ENCODE measurements at regions not wholly inside any gene's neighbourhood (a gene's known extent, or its start where the extent isn't known, plus 50 kb on each side); places are given as distances from the start of the nearest gene placed in this dataset.

DNA sequence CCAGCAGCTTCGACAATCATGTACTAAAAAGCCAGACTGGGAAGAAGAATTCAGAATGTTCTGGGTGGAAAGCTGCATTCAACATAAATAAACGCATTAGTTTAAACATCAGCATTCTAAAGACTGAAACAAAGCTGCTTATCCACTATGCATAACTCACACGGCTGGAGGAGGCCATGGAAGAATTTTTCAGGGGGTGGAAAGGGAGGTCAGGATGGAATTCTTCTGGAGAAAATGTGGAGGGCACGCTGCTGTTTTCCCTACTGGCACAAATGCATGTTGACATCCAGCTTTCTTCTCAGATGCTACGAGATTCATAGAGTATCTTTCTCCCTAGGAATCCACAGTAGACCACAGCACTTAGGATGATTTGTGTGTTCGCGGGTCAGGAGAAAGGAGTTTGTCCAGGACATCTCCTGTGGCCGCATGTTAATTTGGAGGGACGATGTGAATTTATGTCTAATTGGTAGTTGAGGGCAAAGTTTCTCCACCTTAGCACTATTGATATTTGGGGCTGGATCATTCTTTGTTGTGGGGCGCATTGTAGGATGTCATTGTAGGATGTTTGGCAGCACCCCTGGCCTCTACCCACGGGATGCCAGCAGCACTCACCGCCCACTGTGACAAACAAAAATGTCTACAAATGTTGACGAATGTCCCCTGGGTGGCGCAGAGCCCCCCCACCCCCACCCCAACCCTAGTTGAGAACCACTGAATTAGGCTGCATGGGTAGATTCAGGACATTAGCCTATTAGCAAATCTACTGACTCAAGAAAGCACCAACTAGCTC lies 86.5 kb upstream of the KAZN start:
- no peak for DNase-seq (ENCODE audit: low read depth, low spot score)
- POLR2A ChIA-PET: interaction anchor here (1.4 kb wide), 1 partner anchor 25 kb away, joined by 3 read pairs; no protein-coding TSS in a partner anchor
- no peak overlapping the region for H3K4me3 ChIP-seq (ENCODE audit: low read depth, low read length)
- TF ChIP-seq, protein P1, sequence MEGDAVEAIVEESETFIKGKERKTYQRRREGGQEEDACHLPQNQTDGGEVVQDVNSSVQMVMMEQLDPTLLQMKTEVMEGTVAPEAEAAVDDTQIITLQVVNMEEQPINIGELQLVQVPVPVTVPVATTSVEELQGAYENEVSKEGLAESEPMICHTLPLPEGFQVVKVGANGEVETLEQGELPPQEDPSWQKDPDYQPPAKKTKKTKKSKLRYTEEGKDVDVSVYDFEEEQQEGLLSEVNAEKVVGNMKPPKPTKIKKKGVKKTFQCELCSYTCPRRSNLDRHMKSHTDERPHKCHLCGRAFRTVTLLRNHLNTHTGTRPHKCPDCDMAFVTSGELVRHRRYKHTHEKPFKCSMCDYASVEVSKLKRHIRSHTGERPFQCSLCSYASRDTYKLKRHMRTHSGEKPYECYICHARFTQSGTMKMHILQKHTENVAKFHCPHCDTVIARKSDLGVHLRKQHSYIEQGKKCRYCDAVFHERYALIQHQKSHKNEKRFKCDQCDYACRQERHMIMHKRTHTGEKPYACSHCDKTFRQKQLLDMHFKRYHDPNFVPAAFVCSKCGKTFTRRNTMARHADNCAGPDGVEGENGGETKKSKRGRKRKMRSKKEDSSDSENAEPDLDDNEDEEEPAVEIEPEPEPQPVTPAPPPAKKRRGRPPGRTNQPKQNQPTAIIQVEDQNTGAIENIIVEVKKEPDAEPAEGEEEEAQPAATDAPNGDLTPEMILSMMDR (IDR thresholded peaks at IDR 0.05; ENCODE audit: insufficient read depth, low read length, missing control alignments): no peak
- CTCF ChIA-PET: no interaction called here

DNA sequence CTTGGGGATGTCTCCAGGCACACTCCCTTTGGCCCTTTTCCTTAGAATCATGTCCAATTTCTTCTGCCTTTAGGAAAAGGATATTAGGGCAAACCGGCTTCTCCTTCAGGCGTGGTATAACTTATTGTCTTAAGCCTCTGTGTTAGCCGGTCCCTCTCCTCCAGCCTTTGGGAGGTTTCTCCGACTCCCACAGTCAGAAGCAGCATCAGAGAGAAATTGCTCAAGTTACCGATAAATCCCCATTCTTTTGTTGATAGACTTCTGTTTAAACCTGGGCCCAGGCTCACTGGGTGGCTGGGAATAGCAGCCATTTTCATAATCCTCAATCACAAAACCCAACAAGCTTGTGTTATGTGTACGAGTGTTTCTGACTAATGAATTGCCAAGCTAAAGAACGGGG lies 85.4 kb upstream of the KAZN start:
- no peak for DNase-seq (ENCODE audit: low read depth, low spot score)
- ChIA-PET CTCF (no interaction called here), POLR2A (no interaction called here)
- TF ChIP-seq, protein P1 (IDR thresholded peaks at IDR 0.05; ENCODE audit: insufficient read depth, low read length, missing control alignments): no peak
- H3K4me3 ChIP-seq (ENCODE audit: low read depth, low read length): no peak overlapping the region

GRCh38 chr1:14514739-14515138 lies 83.7 kb upstream of the KAZN start:
- POLR2A ChIA-PET: no interaction called here
- TF ChIP-seq, protein P1 (IDR thresholded peaks at IDR 0.05; ENCODE audit: insufficient read depth, low read length, missing control alignments): no peak
- no peak for DNase-seq (ENCODE audit: low read depth, low spot score)
- H3K4me3 ChIP-seq (ENCODE audit: low read depth, low read length): no peak overlapping the region
- CTCF ChIA-PET: no interaction called here

GRCh38 chr1:14516974-14517840 lies 81.3 kb upstream of the KAZN start:
- DNase-seq (ENCODE audit: low read depth, low spot score): peak; percentile 14
- CTCF ChIA-PET: no interaction called here
- TF ChIP-seq, protein P1 (IDR thresholded peaks at IDR 0.05; ENCODE audit: insufficient read depth, low read length, missing control alignments): no peak
- no peak overlapping the region for H3K4me3 ChIP-seq (ENCODE audit: low read depth, low read length)
- POLR2A ChIA-PET: no interaction called here

- TF ChIP-seq, protein P1 (IDR thresholded peaks at IDR 0.05; ENCODE audit: insufficient read depth, low read length, missing control alignments): no peak
- no peak overlapping the region for H3K4me3 ChIP-seq (ENCODE audit: low read depth, low read length)
- POLR2A ChIA-PET: no interaction called here
- CTCF ChIA-PET: no interaction called here
- no peak for DNase-seq (ENCODE audit: low read depth, low spot score)
Measured at GRCh38 chr1:14517841-14518180, 80.7 kb upstream of the KAZN start.

- TF ChIP-seq, protein P1 (IDR thresholded peaks at IDR 0.05; ENCODE audit: insufficient read depth, low read length, missing control alignments): no peak
- DNase-seq (ENCODE audit: low read depth, low spot score): no peak
- CTCF ChIA-PET: no interaction called here
- POLR2A ChIA-PET: interaction anchor here (1.2 kb wide), 1 partner anchor 33 kb away, joined by 3 read pairs; no protein-coding TSS in a partner anchor
- no peak overlapping the region for H3K4me3 ChIP-seq (ENCODE audit: low read depth, low read length)
Measured at GRCh38 chr1:14519976-14520375, 78.5 kb upstream of the KAZN start.
